SK-N-SH (cell line): ENCODE measurements at regions not wholly inside any gene's neighbourhood (a gene's known extent, or its start where the extent isn't known, plus 50 kb on each side); places are given as distances from the start of the nearest gene placed in this dataset.

Experiments used
- CTCF ChIA-PET: fragments of 300-600, 350-600 bp; formaldehyde crosslinking; extraction: SDS; loops from one replicate; lab custom pipeline; 2021; lab: Yijun Ruan, JAX
- POLR2A ChIA-PET: fragments of 350-600 bp; sonication (Branson Sonifier 250); formaldehyde crosslinking; extraction: SDS; loops from one replicate; lab custom pipeline; 2020; ENCODE audit warnings: antibody characterized with exemption, inconsistent platforms; lab: Yijun Ruan, JAX
- DNase-seq: peaks from one replicate; pipeline ENCODE4 v3.0.0; 2012
- H2AFZ ChIP-seq: fragments of 200-600 bp; sonication (generic); 2 replicates; pipeline ENCODE4 v1.8.1; 2016; ENCODE audit warnings: antibody characterized with exemption, mild to moderate bottlenecking, low read depth
- H3F3A ChIP-seq: fragments of 200-600 bp; sonication (generic); replicated peaks from 2 replicates; pipeline ENCODE3; 2016; ENCODE audit warnings: antibody characterized with exemption, mild to moderate bottlenecking; ENCODE audit not compliant: insufficient read depth
- H3K27ac ChIP-seq, 2 experiments: fragments of 200-500 bp in 1 of 2; fragments of 200-600 bp in 1 of 2; sonication (Bioruptor generic) in 1 of 2; sonication (generic), shearing (Covaris generic) in 1 of 2; 2 replicates each; pipeline versions ENCODE4 v1.5.1 to v1.6.1; 2014 to 2016; ENCODE audit warnings: low read depth in 2 of 2, inconsistent platforms in 1 of 2, low read length in 1 of 2, mild to moderate bottlenecking in 1 of 2, mixed read lengths in 1 of 2
- H3K27me3 ChIP-seq: fragments of 200-600 bp; sonication (generic), shearing (Covaris generic); 2 replicates; pipeline ENCODE4 v1.6.1; 2016; ENCODE audit warnings: mixed run types; ENCODE audit not compliant: insufficient read depth
- H3K36me3 ChIP-seq, 2 experiments: fragments of 200-500 bp in 1 of 2; fragments of 200-600 bp in 1 of 2; sonication (Bioruptor generic) in 1 of 2; sonication (generic) in 1 of 2; replicated peaks in 1 of 2; 2 replicates each; pipeline versions ENCODE3 to v1.5.1; 2014 to 2016; ENCODE audit warnings: low read length in 1 of 2, mild to moderate bottlenecking in 1 of 2; ENCODE audit not compliant: insufficient read depth in 2 of 2, control insufficient read depth in 1 of 2
- H3K4me1 ChIP-seq, 2 experiments: fragments of 200-500 bp in 1 of 2; fragments of 200-600 bp in 1 of 2; sonication (Bioruptor generic) in 1 of 2; sonication (generic), shearing (Covaris generic) in 1 of 2; 2 replicates each; pipeline versions ENCODE4 v1.5.1 to v1.6.1; 2014 to 2016; ENCODE audit warnings: low read depth in 1 of 2, low read length in 1 of 2, mixed run types in 1 of 2; ENCODE audit not compliant: insufficient read depth in 2 of 2, control insufficient read depth in 1 of 2
- H3K4me2 ChIP-seq: fragments of 200-600 bp; sonication (generic), shearing (Covaris generic); 2 replicates; pipeline ENCODE4 v1.6.1; 2017; ENCODE audit warnings: mixed run types
- H3K4me3 ChIP-seq, 2 experiments: fragments of 200-500 bp in 1 of 2; fragments of 200-600 bp in 1 of 2; sonication (Bioruptor generic) in 1 of 2; sonication (generic), shearing (Covaris generic) in 1 of 2; 2 replicates each; pipeline versions ENCODE4 v1.5.1 to v1.8.1; 2014 to 2016; ENCODE audit warnings: low read depth in 2 of 2, inconsistent platforms in 1 of 2, low read length in 1 of 2, mild to moderate bottlenecking in 1 of 2, mixed read lengths in 1 of 2, moderate library complexity in 1 of 2
- H3K79me2 ChIP-seq: fragments of 200-600 bp; sonication (generic); 2 replicates; pipeline ENCODE4 v1.8.1; 2017; ENCODE audit warnings: mild to moderate bottlenecking; ENCODE audit not compliant: insufficient read depth
- H3K9ac ChIP-seq: fragments of 200-600 bp; sonication (generic); 2 replicates; pipeline ENCODE4 v1.6.1; 2017; ENCODE audit warnings: mixed run types
- H3K9me2 ChIP-seq: fragments of 200-600 bp; sonication (generic); 2 replicates; pipeline ENCODE4 v1.6.1; 2017; ENCODE audit warnings: mixed run types
- H3K9me3 ChIP-seq: fragments of 200-600 bp; sonication (generic); 2 replicates; pipeline ENCODE4 v1.6.1; 2017; ENCODE audit warnings: mixed run types, mild to moderate bottlenecking, moderate library complexity
- H4K20me1 ChIP-seq: fragments of 200-600 bp; sonication (generic); 2 replicates; pipeline ENCODE4 v1.6.1; 2017; ENCODE audit warnings: mild to moderate bottlenecking, mixed run types; ENCODE audit not compliant: insufficient read depth
- CHD2 ChIP-seq: fragments of 150-350 bp; IDR thresholded peaks from 2 replicates; pipeline ENCODE4 v1.6.1; 2018; ENCODE audit warnings: low read length; ENCODE audit not compliant: partially characterized antibody
- EP300 ChIP-seq, 2 experiments: IDR thresholded peaks; 2 replicates each; pipeline versions ENCODE4 v1.4.0 to v1.6.1; 2012; ENCODE audit warnings: borderline replicate concordance in 1 of 2, low read depth in 1 of 2, low read length in 1 of 2
- EZH2phosphoT487 ChIP-seq: fragments of 200-600 bp; sonication (generic); IDR thresholded peaks from 2 replicates; pipeline ENCODE4 v1.6.1; 2017; ENCODE audit warnings: low read depth, mixed run types, mild to moderate bottlenecking, antibody characterized with exemption, moderate library complexity, borderline replicate concordance
- FOSL2 ChIP-seq: IDR thresholded peaks from 2 replicates; pipeline ENCODE4 v1.4.0; 2012; ENCODE audit warnings: low read depth, mild to moderate bottlenecking, moderate library complexity, borderline replicate concordance
- FOXJ3 ChIP-seq: sonication (generic); formaldehyde crosslinking; IDR thresholded peaks from 2 replicates; pipeline ENCODE4 v1.5.1; 2020; ENCODE audit warnings: mild to moderate bottlenecking, missing genetic modification reagents
- FOXM1 ChIP-seq: IDR thresholded peaks from 2 replicates; pipeline ENCODE4 v1.4.0; 2012; ENCODE audit warnings: low read depth, mild to moderate bottlenecking
- GABPA ChIP-seq: IDR thresholded peaks from 2 replicates; pipeline ENCODE4 v1.4.0; 2012; ENCODE audit warnings: low read depth, mild to moderate bottlenecking
- GATA2 ChIP-seq: sonication (generic); formaldehyde crosslinking; IDR thresholded peaks from 2 replicates; pipeline ENCODE4 v1.5.0; 2020; ENCODE audit warnings: mild to moderate bottlenecking, missing genetic modification reagents
- JUND ChIP-seq: IDR thresholded peaks from 2 replicates; pipeline ENCODE4 v1.4.0; 2012
- MEF2A ChIP-seq: IDR thresholded peaks from 2 replicates; pipeline ENCODE4 v1.4.0; 2012; ENCODE audit warnings: low read depth, borderline replicate concordance
- NFIC ChIP-seq: IDR thresholded peaks from 2 replicates; pipeline ENCODE4 v1.4.0; 2012; ENCODE audit warnings: borderline replicate concordance
- NRF1 ChIP-seq: IDR thresholded peaks from 2 replicates; pipeline ENCODE4 v1.6.1; 2012; ENCODE audit warnings: low read depth, mild to moderate bottlenecking, low read length
- RAD21 ChIP-seq: IDR thresholded peaks from 2 replicates; pipeline ENCODE4 v1.6.1; 2012; ENCODE audit warnings: mild to moderate bottlenecking, low read length
- RCOR1 ChIP-seq: fragments of 150-350 bp; IDR thresholded peaks from 2 replicates; pipeline ENCODE4 v1.6.1; 2017; ENCODE audit warnings: antibody characterized with exemption, low read length
- RFX5 ChIP-seq: IDR thresholded peaks from 2 replicates; pipeline ENCODE4 v1.6.1; 2012; ENCODE audit warnings: mild to moderate bottlenecking, improper control_type of control experiment, low read length
- SMC3 ChIP-seq: IDR thresholded peaks from 2 replicates; pipeline ENCODE4 v1.6.1; 2012; ENCODE audit warnings: low read depth, low read length, improper control_type of control experiment
- TCF12 ChIP-seq: IDR thresholded peaks from 2 replicates; pipeline ENCODE4 v1.4.0; 2012
- TEAD4 ChIP-seq: IDR thresholded peaks from 2 replicates; pipeline ENCODE4 v1.4.0; 2012; ENCODE audit warnings: mild to moderate bottlenecking, borderline replicate concordance; ENCODE audit not compliant: insufficient read depth
- WGBS: methylation state at CpG from one replicate; pipeline ENCODE4 v1.1.6; 2017; ENCODE audit warnings: low lambda C conversion rate; 5-methylcytosine and 5-hydroxymethylcytosine counted together
- TF ChIP-seq, protein P1 (sequence below): fragments of 150-350 bp; IDR thresholded peaks from 2 replicates; pipeline ENCODE4 v1.6.1; 2017; ENCODE audit warnings: antibody characterized with exemption, low read length, low read depth, borderline replicate concordance
- TF ChIP-seq, protein P2 (sequence below): fragments of 200-600 bp; sonication (generic); IDR thresholded peaks from 2 replicates; pipeline ENCODE4 v1.6.1; 2017; ENCODE audit warnings: antibody characterized with exemption, mild to moderate bottlenecking, moderate library complexity
- TF ChIP-seq, protein P3 (sequence below): IDR thresholded peaks from 2 replicates; pipeline ENCODE4 v1.6.1; 2012; ENCODE audit warnings: mild to moderate bottlenecking, low read depth, low read length, moderate library complexity
- TF ChIP-seq, protein P4 (sequence below): IDR thresholded peaks from 2 replicates; pipeline ENCODE4 v1.4.0; 2012; ENCODE audit warnings: low read depth, borderline replicate concordance
- TF ChIP-seq, protein P5 (sequence below): fragments of 150-350 bp; IDR thresholded peaks from 2 replicates; pipeline ENCODE4 v1.6.1; 2016; ENCODE audit warnings: mild to moderate bottlenecking, low read depth, low read length

DNA sequence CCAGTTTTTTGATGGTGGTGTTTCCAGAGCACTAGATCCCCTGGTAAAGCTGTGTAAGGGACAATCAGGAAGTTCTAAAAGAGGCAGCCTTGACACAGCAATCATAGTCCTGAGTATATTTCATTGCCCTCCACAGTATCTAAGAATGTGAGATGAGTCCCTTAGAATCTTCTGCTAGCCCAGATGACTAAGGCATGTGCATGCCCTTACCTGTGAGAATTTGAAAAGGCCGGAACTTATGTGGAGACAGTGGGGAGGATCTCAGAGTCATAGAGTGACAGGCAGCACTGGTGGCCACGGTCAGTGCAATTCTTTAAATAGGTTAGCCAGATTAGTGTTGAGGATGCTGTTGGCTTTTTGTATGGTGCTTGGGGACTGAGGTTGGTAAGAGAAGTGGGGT, 361.4 kb upstream of the VSTM2A start:
- H3F3A ChIP-seq, result no peaks in the 10 kb centered on the region

DNA sequence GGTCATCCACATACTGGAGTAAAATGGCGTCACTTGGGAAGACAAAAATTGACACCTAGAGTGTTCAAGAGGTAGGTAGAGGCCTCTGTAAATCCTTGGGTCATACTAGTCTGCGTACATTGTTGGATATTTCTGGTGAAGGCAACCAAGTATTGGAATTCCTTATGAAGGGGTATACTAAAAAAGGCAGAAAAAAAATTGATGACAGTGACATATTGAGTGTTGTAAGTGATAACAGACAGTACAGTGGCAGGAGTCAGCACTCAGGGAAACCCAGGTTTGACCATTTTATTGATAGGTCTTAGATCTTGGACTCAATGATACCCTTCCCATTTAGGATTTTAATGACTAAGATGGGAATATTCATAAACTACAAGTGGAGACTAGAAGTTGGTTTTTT, 359.1 kb upstream of the VSTM2A start:
- H4K20me1 ChIP-seq, result no peaks in the 10 kb centered on the region
- H3K36me3 ChIP-seq, result no peaks in the 10 kb centered on the region
- no peaks in the 10 kb centered on the region for H3K27me3 ChIP-seq
- no peak overlapping the region for H2AFZ ChIP-seq
- 0% methylated on average over 2 of the region's 2 CpGs for WGBS
- DNase-seq, result no peak
- no peak overlapping the region for H3K27ac ChIP-seq
- H3K79me2 ChIP-seq, result no peaks in the 10 kb centered on the region
- no peaks in the 10 kb centered on the region for H3K9me2 ChIP-seq
- H3K4me2 ChIP-seq, result no peak overlapping the region
- ChIA-PET POLR2A (no interaction called here), CTCF (no interaction called here)
- no peaks in the 10 kb centered on the region; the same call in 1 of the 2 replicates for H3K9me3 ChIP-seq
- H3K4me3 ChIP-seq, result no peak overlapping the region
- H3K4me1 ChIP-seq, result no peaks in the 10 kb centered on the region
- no peak overlapping the region for H3K9ac ChIP-seq
- H3F3A ChIP-seq, result no peaks in the 10 kb centered on the region
- TF ChIP-seq GABPA, result no peak
- TF ChIP-seq RAD21, result no peak
- TF ChIP-seq FOSL2, result no peak
- no peak for TF ChIP-seq TEAD4
- no peak for TF ChIP-seq NFIC
- TF ChIP-seq, protein P1, sequence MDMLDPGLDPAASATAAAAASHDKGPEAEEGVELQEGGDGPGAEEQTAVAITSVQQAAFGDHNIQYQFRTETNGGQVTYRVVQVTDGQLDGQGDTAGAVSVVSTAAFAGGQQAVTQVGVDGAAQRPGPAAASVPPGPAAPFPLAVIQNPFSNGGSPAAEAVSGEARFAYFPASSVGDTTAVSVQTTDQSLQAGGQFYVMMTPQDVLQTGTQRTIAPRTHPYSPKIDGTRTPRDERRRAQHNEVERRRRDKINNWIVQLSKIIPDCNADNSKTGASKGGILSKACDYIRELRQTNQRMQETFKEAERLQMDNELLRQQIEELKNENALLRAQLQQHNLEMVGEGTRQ, result no peak
- TF ChIP-seq SMC3, result no peak
- TF ChIP-seq, protein P2, sequence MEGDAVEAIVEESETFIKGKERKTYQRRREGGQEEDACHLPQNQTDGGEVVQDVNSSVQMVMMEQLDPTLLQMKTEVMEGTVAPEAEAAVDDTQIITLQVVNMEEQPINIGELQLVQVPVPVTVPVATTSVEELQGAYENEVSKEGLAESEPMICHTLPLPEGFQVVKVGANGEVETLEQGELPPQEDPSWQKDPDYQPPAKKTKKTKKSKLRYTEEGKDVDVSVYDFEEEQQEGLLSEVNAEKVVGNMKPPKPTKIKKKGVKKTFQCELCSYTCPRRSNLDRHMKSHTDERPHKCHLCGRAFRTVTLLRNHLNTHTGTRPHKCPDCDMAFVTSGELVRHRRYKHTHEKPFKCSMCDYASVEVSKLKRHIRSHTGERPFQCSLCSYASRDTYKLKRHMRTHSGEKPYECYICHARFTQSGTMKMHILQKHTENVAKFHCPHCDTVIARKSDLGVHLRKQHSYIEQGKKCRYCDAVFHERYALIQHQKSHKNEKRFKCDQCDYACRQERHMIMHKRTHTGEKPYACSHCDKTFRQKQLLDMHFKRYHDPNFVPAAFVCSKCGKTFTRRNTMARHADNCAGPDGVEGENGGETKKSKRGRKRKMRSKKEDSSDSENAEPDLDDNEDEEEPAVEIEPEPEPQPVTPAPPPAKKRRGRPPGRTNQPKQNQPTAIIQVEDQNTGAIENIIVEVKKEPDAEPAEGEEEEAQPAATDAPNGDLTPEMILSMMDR, result no peak
- no peak for TF ChIP-seq NRF1
- no peak for TF ChIP-seq RCOR1
- no peak for TF ChIP-seq MEF2A
- TF ChIP-seq FOXM1, result no peak
- TF ChIP-seq, protein P3, sequence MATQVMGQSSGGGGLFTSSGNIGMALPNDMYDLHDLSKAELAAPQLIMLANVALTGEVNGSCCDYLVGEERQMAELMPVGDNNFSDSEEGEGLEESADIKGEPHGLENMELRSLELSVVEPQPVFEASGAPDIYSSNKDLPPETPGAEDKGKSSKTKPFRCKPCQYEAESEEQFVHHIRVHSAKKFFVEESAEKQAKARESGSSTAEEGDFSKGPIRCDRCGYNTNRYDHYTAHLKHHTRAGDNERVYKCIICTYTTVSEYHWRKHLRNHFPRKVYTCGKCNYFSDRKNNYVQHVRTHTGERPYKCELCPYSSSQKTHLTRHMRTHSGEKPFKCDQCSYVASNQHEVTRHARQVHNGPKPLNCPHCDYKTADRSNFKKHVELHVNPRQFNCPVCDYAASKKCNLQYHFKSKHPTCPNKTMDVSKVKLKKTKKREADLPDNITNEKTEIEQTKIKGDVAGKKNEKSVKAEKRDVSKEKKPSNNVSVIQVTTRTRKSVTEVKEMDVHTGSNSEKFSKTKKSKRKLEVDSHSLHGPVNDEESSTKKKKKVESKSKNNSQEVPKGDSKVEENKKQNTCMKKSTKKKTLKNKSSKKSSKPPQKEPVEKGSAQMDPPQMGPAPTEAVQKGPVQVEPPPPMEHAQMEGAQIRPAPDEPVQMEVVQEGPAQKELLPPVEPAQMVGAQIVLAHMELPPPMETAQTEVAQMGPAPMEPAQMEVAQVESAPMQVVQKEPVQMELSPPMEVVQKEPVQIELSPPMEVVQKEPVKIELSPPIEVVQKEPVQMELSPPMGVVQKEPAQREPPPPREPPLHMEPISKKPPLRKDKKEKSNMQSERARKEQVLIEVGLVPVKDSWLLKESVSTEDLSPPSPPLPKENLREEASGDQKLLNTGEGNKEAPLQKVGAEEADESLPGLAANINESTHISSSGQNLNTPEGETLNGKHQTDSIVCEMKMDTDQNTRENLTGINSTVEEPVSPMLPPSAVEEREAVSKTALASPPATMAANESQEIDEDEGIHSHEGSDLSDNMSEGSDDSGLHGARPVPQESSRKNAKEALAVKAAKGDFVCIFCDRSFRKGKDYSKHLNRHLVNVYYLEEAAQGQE, result no peak
- TF ChIP-seq JUND, result no peak
- TF ChIP-seq GATA2 (CRISPR knock-in tag), result no peak
- no peak for TF ChIP-seq EP300 (IDR thresholded peaks at IDR 0.05; ENCODE audit: borderline replicate concordance in 1 of 2, low read depth in 1 of 2, low read length in 1 of 2)
- TF ChIP-seq TCF12, result no peak
- TF ChIP-seq, protein P4, sequence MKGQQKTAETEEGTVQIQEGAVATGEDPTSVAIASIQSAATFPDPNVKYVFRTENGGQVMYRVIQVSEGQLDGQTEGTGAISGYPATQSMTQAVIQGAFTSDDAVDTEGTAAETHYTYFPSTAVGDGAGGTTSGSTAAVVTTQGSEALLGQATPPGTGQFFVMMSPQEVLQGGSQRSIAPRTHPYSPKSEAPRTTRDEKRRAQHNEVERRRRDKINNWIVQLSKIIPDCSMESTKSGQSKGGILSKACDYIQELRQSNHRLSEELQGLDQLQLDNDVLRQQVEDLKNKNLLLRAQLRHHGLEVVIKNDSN, result no peak

More for the DNA sequence above, 361.4 kb upstream of the VSTM2A start:
- ChIA-PET CTCF (no interaction called here), POLR2A (no interaction called here)
- no peaks in the 10 kb centered on the region for H3K27me3 ChIP-seq
- DNase-seq, result no peak
- 23% methylated on average over 2 of the region's 2 CpGs for WGBS
- H4K20me1 ChIP-seq, result no peaks in the 10 kb centered on the region
- TF ChIP-seq CHD2, result no peak
- TF ChIP-seq EZH2phosphoT487, result no peak
- no peak for TF ChIP-seq RFX5
- TF ChIP-seq FOXJ3 (CRISPR knock-in tag), result no peak
- TF ChIP-seq FOXM1, result no peak
- TF ChIP-seq, protein P5, sequence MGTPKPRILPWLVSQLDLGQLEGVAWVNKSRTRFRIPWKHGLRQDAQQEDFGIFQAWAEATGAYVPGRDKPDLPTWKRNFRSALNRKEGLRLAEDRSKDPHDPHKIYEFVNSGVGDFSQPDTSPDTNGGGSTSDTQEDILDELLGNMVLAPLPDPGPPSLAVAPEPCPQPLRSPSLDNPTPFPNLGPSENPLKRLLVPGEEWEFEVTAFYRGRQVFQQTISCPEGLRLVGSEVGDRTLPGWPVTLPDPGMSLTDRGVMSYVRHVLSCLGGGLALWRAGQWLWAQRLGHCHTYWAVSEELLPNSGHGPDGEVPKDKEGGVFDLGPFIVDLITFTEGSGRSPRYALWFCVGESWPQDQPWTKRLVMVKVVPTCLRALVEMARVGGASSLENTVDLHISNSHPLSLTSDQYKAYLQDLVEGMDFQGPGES, result no peak
- TF ChIP-seq NRF1, result no peak
- no peaks in the 10 kb centered on the region; the same call in 1 of the 2 replicates for H3K9me3 ChIP-seq
- no peak overlapping the region for H3K4me2 ChIP-seq
- H3K9ac ChIP-seq, result no peak overlapping the region
- H3K79me2 ChIP-seq, result no peaks in the 10 kb centered on the region
- no peaks in the 10 kb centered on the region for H3K4me1 ChIP-seq
- no peaks in the 10 kb centered on the region for H3K36me3 ChIP-seq
- no peak overlapping the region for H2AFZ ChIP-seq
- H3K9me2 ChIP-seq, result 0 out of 2 replicates have a peak, but pooled peaks cover 3% of the 10 kb centered on the region
- no peak overlapping the region for H3K4me3 ChIP-seq
- H3K27ac ChIP-seq, result no peak overlapping the region
